ENCODE measurements at regions not wholly inside any gene's neighbourhood (a gene's known extent, or its start where the extent isn't known, plus 50 kb on each side); places are given as distances from the start of the nearest gene placed in this dataset.

- no peak for ATAC-seq
- TF ChIP-seq CSDC2 (CRISPR knock-in tag; IDR thresholded peaks at IDR 0.05) (no peak), SNAI2 (CRISPR knock-in tag; IDR thresholded peaks at IDR 0.05) (no peak), ARNTL (CRISPR knock-in tag; IDR thresholded peaks at IDR 0.05; ENCODE audit: borderline replicate concordance, low read depth) (no peak)
Measured at GRCh38 chr14:46596236-46596635, 55.3 kb downstream of the RPL10L start.

DNA sequence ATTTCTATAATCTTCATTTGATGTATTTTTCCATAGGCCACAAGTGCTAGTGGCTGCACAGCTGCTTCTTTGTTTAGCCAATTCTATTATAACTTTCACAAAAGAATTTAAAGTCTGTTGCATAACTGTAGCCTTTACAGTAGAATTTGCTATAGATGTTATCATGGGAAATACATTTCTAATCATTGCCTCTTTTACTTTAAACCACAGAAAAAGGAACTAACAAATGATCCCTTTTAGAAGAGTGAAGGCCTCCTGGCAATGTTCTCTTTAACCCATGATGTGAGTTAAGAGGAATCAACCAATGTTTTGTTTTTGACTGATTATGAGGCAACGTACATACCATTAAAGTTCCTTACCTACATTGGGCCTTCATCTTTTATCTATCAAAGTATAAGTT, 68.8 kb downstream of the RPL10L start:
- TF ChIP-seq CSDC2 (CRISPR knock-in tag; IDR thresholded peaks at IDR 0.05), result no peak
- TF ChIP-seq, protein P1, sequence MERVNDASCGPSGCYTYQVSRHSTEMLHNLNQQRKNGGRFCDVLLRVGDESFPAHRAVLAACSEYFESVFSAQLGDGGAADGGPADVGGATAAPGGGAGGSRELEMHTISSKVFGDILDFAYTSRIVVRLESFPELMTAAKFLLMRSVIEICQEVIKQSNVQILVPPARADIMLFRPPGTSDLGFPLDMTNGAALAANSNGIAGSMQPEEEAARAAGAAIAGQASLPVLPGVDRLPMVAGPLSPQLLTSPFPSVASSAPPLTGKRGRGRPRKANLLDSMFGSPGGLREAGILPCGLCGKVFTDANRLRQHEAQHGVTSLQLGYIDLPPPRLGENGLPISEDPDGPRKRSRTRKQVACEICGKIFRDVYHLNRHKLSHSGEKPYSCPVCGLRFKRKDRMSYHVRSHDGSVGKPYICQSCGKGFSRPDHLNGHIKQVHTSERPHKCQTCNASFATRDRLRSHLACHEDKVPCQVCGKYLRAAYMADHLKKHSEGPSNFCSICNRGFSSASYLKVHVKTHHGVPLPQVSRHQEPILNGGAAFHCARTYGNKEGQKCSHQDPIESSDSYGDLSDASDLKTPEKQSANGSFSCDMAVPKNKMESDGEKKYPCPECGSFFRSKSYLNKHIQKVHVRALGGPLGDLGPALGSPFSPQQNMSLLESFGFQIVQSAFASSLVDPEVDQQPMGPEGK (CRISPR knock-in tag; IDR thresholded peaks at IDR 0.05; ENCODE audit: borderline replicate concordance), result no peak
- TF ChIP-seq OSR1 (CRISPR knock-in tag; IDR thresholded peaks at IDR 0.05), result no peak
- TF ChIP-seq ZC3H10 (CRISPR knock-in tag; IDR thresholded peaks at IDR 0.05), result no peak
- TF ChIP-seq, protein P2, sequence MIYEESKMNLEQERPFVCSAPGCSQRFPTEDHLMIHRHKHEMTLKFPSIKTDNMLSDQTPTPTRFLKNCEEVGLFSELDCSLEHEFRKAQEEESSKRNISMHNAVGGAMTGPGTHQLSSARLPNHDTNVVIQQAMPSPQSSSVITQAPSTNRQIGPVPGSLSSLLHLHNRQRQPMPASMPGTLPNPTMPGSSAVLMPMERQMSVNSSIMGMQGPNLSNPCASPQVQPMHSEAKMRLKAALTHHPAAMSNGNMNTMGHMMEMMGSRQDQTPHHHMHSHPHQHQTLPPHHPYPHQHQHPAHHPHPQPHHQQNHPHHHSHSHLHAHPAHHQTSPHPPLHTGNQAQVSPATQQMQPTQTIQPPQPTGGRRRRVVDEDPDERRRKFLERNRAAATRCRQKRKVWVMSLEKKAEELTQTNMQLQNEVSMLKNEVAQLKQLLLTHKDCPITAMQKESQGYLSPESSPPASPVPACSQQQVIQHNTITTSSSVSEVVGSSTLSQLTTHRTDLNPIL (CRISPR knock-in tag; IDR thresholded peaks at IDR 0.05; ENCODE audit: low read depth), result no peak
- TF ChIP-seq ZFP3 (CRISPR knock-in tag; IDR thresholded peaks at IDR 0.05), result no peak
- TF ChIP-seq TOX (CRISPR knock-in tag; IDR thresholded peaks at IDR 0.05; ENCODE audit: borderline replicate concordance), result no peak
- TF ChIP-seq PPARA (CRISPR knock-in tag; IDR thresholded peaks at IDR 0.05; ENCODE audit: borderline replicate concordance), result no peak
- TF ChIP-seq ESRRG (CRISPR knock-in tag; IDR thresholded peaks at IDR 0.05), result no peak
- TF ChIP-seq RARB (CRISPR knock-in tag; IDR thresholded peaks at IDR 0.05), result no peak
- no peak for TF ChIP-seq ISL1 (CRISPR knock-in tag; IDR thresholded peaks at IDR 0.05)
- TF ChIP-seq ZNF8 (CRISPR knock-in tag; IDR thresholded peaks at IDR 0.05), result no peak
- TF ChIP-seq, protein P3, sequence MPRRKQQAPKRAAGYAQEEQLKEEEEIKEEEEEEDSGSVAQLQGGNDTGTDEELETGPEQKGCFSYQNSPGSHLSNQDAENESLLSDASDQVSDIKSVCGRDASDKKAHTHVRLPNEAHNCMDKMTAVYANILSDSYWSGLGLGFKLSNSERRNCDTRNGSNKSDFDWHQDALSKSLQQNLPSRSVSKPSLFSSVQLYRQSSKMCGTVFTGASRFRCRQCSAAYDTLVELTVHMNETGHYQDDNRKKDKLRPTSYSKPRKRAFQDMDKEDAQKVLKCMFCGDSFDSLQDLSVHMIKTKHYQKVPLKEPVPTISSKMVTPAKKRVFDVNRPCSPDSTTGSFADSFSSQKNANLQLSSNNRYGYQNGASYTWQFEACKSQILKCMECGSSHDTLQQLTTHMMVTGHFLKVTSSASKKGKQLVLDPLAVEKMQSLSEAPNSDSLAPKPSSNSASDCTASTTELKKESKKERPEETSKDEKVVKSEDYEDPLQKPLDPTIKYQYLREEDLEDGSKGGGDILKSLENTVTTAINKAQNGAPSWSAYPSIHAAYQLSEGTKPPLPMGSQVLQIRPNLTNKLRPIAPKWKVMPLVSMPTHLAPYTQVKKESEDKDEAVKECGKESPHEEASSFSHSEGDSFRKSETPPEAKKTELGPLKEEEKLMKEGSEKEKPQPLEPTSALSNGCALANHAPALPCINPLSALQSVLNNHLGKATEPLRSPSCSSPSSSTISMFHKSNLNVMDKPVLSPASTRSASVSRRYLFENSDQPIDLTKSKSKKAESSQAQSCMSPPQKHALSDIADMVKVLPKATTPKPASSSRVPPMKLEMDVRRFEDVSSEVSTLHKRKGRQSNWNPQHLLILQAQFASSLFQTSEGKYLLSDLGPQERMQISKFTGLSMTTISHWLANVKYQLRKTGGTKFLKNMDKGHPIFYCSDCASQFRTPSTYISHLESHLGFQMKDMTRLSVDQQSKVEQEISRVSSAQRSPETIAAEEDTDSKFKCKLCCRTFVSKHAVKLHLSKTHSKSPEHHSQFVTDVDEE (CRISPR knock-in tag; IDR thresholded peaks at IDR 0.05), result no peak
- TF ChIP-seq TCF4 (CRISPR knock-in tag; IDR thresholded peaks at IDR 0.05; ENCODE audit: borderline replicate concordance), result no peak
- TF ChIP-seq BACH2 (CRISPR knock-in tag; IDR thresholded peaks at IDR 0.05; ENCODE audit: borderline replicate concordance), result no peak
- no peak for TF ChIP-seq POU6F1 (CRISPR knock-in tag; IDR thresholded peaks at IDR 0.05; ENCODE audit: borderline replicate concordance, low read depth)
- no peak for TF ChIP-seq ZFP30 (CRISPR knock-in tag; IDR thresholded peaks at IDR 0.05)
- TF ChIP-seq SNAI2 (CRISPR knock-in tag; IDR thresholded peaks at IDR 0.05), result no peak
- ATAC-seq, result no peak

GRCh38 chr14:46581036-46581671, 70.4 kb downstream of the RPL10L start:
- TF ChIP-seq TOX (CRISPR knock-in tag; IDR thresholded peaks at IDR 0.05; ENCODE audit: borderline replicate concordance) (no peak), ARNTL (CRISPR knock-in tag; IDR thresholded peaks at IDR 0.05; ENCODE audit: borderline replicate concordance, low read depth) (no peak), GLIS3 (CRISPR knock-in tag; IDR thresholded peaks at IDR 0.05) (no peak)
- ATAC-seq, result peak; percentile 38; the same call in 1 of the 3 replicates

- TF ChIP-seq CSDC2 (CRISPR knock-in tag; IDR thresholded peaks at IDR 0.05) (no peak), ESRRG (CRISPR knock-in tag; IDR thresholded peaks at IDR 0.05) (no peak), PPARA (CRISPR knock-in tag; IDR thresholded peaks at IDR 0.05; ENCODE audit: borderline replicate concordance) (no peak)
- TF ChIP-seq, protein P1 (CRISPR knock-in tag; IDR thresholded peaks at IDR 0.05; ENCODE audit: borderline replicate concordance), result no peak
- ATAC-seq, result no peak
Measured at GRCh38 chr14:46574978-46575375, 76.6 kb downstream of the RPL10L start.

Data from SK-N-SH treated with all-trans-retinoic acid at 6 μM for 48 hours (cell line).